ENCODE measurements at regions not wholly inside any gene's neighbourhood (a gene's known extent, or its start where the extent isn't known, plus 50 kb on each side); places are given as distances from the start of the nearest gene placed in this dataset.

GRCh38 chr4:35793045-35793722 lies 451.1 kb downstream of the ARAP2 start:
- no peak for TF ChIP-seq CTCF (IDR thresholded peaks at IDR 0.05; ENCODE audit: low read length)
- no peak for TF ChIP-seq EZH2 (IDR thresholded peaks at IDR 0.05; ENCODE audit: borderline replicate concordance, low read length)

Measured in OCI-LY1 (cell line).